CD4-positive, CD25-positive, alpha-beta regulatory T cell (primary cell): ENCODE measurements at regions not wholly inside any gene's neighbourhood (a gene's known extent, or its start where the extent isn't known, plus 50 kb on each side); places are given as distances from the start of the nearest gene placed in this dataset.

Experiments
- ATAC-seq, 2 donors: fragments of 150-1000 bp; cut with Tn5 transposase; one replicate each; pipeline ENCODE4 v1.10.0; 2021; ENCODE audit warnings: low read depth in 2 of 2, moderate number of reproducible peaks in 2 of 2, moderate library complexity in 1 of 2
- DNase-seq, 3 donors: peaks; one replicate each; pipeline versions ENCODE4 v3.0.0 to v3.0.0-alpha.2; 2012 to 2022; ENCODE audit warnings: mixed read lengths in 1 of 3
- H3K27ac ChIP-seq: one replicate; pipeline ENCODE4 v1.7.0; 2013; ENCODE audit warnings: mild to moderate bottlenecking, low read length; ENCODE audit not compliant: insufficient read depth, poor library complexity, severe bottlenecking
- H3K27me3 ChIP-seq: one replicate; pipeline ENCODE4 v1.7.0; 2013; ENCODE audit warnings: low read length; ENCODE audit not compliant: control insufficient read depth, insufficient read depth
- H3K36me3 ChIP-seq: one replicate; pipeline ENCODE4 v1.7.0; 2013; ENCODE audit warnings: mild to moderate bottlenecking, low read length, moderate library complexity; ENCODE audit not compliant: control insufficient read depth, insufficient read depth
- H3K4me1 ChIP-seq: 2 replicates; pipeline ENCODE4 v1.7.0; 2013; ENCODE audit warnings: mild to moderate bottlenecking, low read length; ENCODE audit not compliant: insufficient read depth, control insufficient read depth, poor library complexity, severe bottlenecking
- H3K4me3 ChIP-seq: one replicate; pipeline ENCODE4 v1.7.0; 2013; ENCODE audit warnings: low read depth, mild to moderate bottlenecking, low read length, moderate library complexity
- H3K9me3 ChIP-seq, 2 experiments: 1 replicate in 1 of 2; 2 replicates in 1 of 2; pipeline ENCODE4 v1.7.0; 2013; ENCODE audit warnings: low read length in 2 of 2, mild to moderate bottlenecking in 1 of 2, moderate library complexity in 1 of 2; ENCODE audit not compliant: control insufficient read depth in 2 of 2
- H3K27ac Mint-ChIP-seq, 3 donors: one replicate each; pipeline ENCODE4 v1.8.0; 2020 to 2022; ENCODE audit warnings: mild to moderate bottlenecking in 3 of 3, mixed read lengths in 3 of 3, moderate library complexity in 2 of 3
- H3K27me3 Mint-ChIP-seq: one replicate; pipeline ENCODE4 v1.8.0; 2022; ENCODE audit warnings: mild to moderate bottlenecking, mixed read lengths
- H3K36me3 Mint-ChIP-seq: one replicate; pipeline ENCODE4 v1.8.0; 2020; ENCODE audit warnings: mixed read lengths
- H3K4me1 Mint-ChIP-seq, 4 donors: one replicate each; pipeline ENCODE4 v1.8.0; 2020 to 2022; ENCODE audit warnings: mixed read lengths in 4 of 4, mild to moderate bottlenecking in 1 of 4
- H3K4me3 Mint-ChIP-seq, 4 donors: one replicate each; pipeline ENCODE4 v1.8.0; 2020 to 2022; ENCODE audit warnings: mild to moderate bottlenecking in 4 of 4, mixed read lengths in 4 of 4, moderate library complexity in 3 of 4
- H3K9me3 Mint-ChIP-seq, 7 donors: one replicate each; pipeline ENCODE4 v1.8.0; 2020 to 2022; ENCODE audit warnings: mixed read lengths in 7 of 7, mild to moderate bottlenecking in 3 of 7, moderate library complexity in 2 of 7

DNA sequence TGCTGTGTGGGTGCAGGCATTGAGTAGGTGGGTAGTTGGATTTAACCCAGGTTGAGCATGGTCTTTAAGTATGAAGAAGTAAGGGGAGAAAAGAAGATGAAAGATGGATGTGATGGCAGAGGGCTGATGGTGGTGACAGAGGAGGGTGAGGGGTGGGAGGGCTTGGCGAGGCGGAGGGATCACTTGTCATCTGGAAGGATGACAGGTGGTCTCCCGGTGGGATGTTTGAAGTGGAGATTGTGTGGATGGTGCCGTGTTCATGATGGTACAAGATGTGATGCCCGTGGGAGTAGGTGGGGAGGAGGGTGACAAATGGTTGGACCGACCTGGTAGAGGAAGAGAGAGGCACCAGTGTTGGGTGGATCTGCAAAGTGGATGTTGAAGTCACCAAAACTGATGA lies 208.8 kb downstream of the RPLP1 start:
- Histone ChIP-seq H3K36me3 (no peaks in the 10 kb centered on the region), H3K27me3 (no peaks in the 10 kb centered on the region), H3K4me3 (no peak overlapping the region), H3K4me1 (no peaks in the 10 kb centered on the region), H3K9me3 (no peaks in the 10 kb centered on the region), H3K27ac (no peak overlapping the region)
- DNase-seq (no peak), ATAC-seq (no peak)
- H3K9me3 Mint-ChIP-seq: no peaks in the 10 kb centered on the region
- H3K27me3 Mint-ChIP-seq: peaks cover 4% of the 10 kb centered on the region
- H3K4me1 Mint-ChIP-seq: peaks cover 0 to 12% (median 0%) of the 10 kb centered on the region in 4 donors
- H3K4me3 Mint-ChIP-seq: no peak overlapping the region
- H3K27ac Mint-ChIP-seq: no peak overlapping the region
- no peaks in the 10 kb centered on the region for H3K36me3 Mint-ChIP-seq

DNA sequence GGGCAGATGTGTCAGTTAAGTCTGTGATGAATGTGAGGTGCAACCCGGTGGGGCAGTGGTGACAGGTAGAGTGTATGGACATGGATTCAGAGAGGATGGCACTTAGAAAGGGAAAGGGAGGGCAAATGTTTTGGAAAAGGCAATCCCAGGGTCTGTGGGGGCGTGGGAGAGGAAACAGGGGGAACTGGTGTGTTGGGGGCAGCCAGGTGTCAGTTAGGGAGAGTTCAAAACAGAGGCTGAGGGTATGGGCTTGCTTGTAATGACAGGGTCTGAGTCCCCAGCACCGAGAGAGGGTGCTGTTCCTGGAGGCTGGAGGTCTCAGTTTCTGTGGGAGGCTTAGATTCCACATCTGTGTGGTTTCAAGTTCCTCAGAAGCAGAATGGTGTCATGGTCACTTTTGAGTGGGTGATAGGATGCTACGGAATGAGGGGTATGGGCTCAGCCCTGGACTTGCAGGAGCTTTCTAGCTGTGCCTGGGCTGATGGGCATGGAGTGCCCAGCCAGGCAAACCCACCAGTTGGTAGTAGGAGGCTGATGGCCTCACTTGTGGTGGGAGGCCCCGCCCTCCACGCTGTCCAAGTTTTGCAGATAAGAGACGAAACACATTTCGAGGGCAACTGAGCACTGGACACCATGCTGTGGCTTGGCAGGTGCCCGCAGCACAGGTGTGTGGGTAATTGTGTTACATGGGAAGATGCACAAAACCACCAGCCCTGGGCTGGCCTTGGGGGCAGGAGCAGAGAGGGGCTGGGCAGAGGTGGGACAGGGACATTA lies 209.4 kb downstream of the RPLP1 start:
- ATAC-seq (no peak), DNase-seq (no peak)
- Mint-ChIP-seq H3K27me3 (peaks cover 4% of the 10 kb centered on the region), H3K36me3 (no peaks in the 10 kb centered on the region), H3K9me3 (no peaks in the 10 kb centered on the region), H3K4me1 (peaks cover 0 to 16% (median under 1%) of the 10 kb centered on the region in 4 donors), H3K4me3 (no peak overlapping the region), H3K27ac (no peak overlapping the region)
- H3K4me1 ChIP-seq: no peaks in the 10 kb centered on the region
- no peaks in the 10 kb centered on the region for H3K27me3 ChIP-seq
- H3K27ac ChIP-seq: no peak overlapping the region
- no peaks in the 10 kb centered on the region for H3K36me3 ChIP-seq
- H3K9me3 ChIP-seq: no peaks in the 10 kb centered on the region
- H3K4me3 ChIP-seq: no peak overlapping the region

DNA sequence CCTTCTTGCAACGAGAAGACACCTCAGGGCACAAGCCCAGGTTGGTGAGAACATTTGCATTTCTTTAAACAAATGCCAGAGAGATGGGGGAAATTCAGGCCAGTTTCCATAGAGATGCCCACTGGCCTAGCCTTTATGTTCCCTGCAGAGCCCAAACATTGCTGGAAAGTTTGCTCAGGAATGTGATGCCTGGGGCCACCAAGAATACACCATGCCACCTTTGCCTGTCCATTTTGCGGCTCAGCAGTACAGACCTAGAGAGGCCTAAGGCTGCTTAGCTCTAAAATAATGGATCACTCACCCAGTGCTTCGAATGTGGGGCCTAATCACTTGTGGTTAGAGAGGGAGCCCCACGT lies 210.0 kb downstream of the RPLP1 start:
- Histone ChIP-seq H3K27ac (no peak overlapping the region), H3K27me3 (no peaks in the 10 kb centered on the region), H3K4me1 (no peaks in the 10 kb centered on the region), H3K9me3 (no peaks in the 10 kb centered on the region), H3K36me3 (no peaks in the 10 kb centered on the region), H3K4me3 (no peak overlapping the region)
- ATAC-seq (no peak), DNase-seq (no peak)
- Mint-ChIP-seq H3K27ac (no peak overlapping the region), H3K9me3 (no peaks in the 10 kb centered on the region), H3K4me3 (no peak overlapping the region), H3K36me3 (no peaks in the 10 kb centered on the region), H3K4me1 (peaks cover 0 to 16% (median under 1%) of the 10 kb centered on the region in 4 donors), H3K27me3 (peaks cover 4% of the 10 kb centered on the region)

DNA sequence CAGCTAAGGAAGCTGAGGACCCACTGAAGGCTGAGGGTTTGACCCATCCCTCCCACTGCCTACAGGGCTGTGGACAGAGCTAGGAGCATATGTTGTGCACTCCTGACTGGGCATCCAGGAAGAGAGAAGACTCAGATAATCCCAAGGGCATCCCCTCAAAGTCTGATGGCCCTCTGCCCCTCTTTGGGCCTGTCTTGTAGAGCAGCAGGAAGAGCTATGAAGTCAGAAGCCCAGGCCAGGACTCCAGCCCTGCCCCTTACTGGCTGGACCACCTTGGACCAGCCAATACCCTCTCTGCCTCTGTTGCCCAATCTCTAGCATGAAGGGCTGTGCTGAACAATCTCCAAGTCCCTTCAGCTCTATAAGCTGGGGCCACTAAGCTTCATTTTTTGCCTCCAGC lies 210.8 kb downstream of the RPLP1 start:
- DNase-seq: no peak
- no peak overlapping the region for H3K27ac ChIP-seq

DNA sequence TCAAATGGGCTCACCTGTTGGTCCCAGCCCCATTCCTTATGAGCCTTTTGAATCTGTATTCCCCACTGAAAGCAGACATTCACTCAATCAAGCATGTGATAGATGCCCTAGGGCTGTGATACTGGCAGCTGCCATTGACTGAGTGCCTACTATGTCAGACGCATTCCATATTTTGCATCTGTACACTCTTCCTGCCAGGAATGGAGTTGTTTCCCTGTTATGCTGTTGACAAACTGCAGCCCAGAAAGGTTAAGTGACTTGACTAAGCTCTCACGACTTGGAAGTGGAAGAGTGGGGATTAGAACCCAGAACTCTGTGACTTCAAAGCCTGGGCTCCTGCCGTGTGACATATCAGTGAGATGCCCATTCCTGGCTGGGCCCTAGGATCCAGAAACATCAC lies 211.4 kb downstream of the RPLP1 start:
- H3K27ac Mint-ChIP-seq: no peak overlapping the region
- H3K4me1 ChIP-seq: peaks cover 6% of the 10 kb centered on the region
- H3K9me3 ChIP-seq: no peaks in the 10 kb centered on the region
- no peaks in the 10 kb centered on the region for H3K36me3 ChIP-seq
- H3K4me1 Mint-ChIP-seq: peaks cover 0 to 25% (median 2%) of the 10 kb centered on the region in 4 donors
- no peak overlapping the region for H3K4me3 ChIP-seq
- peaks cover 4% of the 10 kb centered on the region for H3K27me3 Mint-ChIP-seq
- H3K4me3 Mint-ChIP-seq: no peak overlapping the region
- H3K27ac ChIP-seq: no peak overlapping the region
- H3K27me3 ChIP-seq: no peaks in the 10 kb centered on the region
- ATAC-seq (no peak), DNase-seq (no peak)
- no peaks in the 10 kb centered on the region for H3K9me3 Mint-ChIP-seq
- no peaks in the 10 kb centered on the region for H3K36me3 Mint-ChIP-seq

More for the DNA sequence above, 210.8 kb downstream of the RPLP1 start:
- no peaks in the 10 kb centered on the region for H3K9me3 Mint-ChIP-seq
- no peaks in the 10 kb centered on the region for H3K36me3 Mint-ChIP-seq
- no peak overlapping the region for H3K4me3 Mint-ChIP-seq
- Histone ChIP-seq H3K36me3 (no peaks in the 10 kb centered on the region), H3K4me3 (no peak overlapping the region), H3K9me3 (no peaks in the 10 kb centered on the region), H3K4me1 (peaks cover under 1% of the 10 kb centered on the region), H3K27me3 (no peaks in the 10 kb centered on the region)
- H3K4me1 Mint-ChIP-seq: peaks cover 0 to 21% (median under 1%) of the 10 kb centered on the region in 4 donors
- H3K27me3 Mint-ChIP-seq: peaks cover 4% of the 10 kb centered on the region
- no peak overlapping the region for H3K27ac Mint-ChIP-seq
- no peak for ATAC-seq

DNA sequence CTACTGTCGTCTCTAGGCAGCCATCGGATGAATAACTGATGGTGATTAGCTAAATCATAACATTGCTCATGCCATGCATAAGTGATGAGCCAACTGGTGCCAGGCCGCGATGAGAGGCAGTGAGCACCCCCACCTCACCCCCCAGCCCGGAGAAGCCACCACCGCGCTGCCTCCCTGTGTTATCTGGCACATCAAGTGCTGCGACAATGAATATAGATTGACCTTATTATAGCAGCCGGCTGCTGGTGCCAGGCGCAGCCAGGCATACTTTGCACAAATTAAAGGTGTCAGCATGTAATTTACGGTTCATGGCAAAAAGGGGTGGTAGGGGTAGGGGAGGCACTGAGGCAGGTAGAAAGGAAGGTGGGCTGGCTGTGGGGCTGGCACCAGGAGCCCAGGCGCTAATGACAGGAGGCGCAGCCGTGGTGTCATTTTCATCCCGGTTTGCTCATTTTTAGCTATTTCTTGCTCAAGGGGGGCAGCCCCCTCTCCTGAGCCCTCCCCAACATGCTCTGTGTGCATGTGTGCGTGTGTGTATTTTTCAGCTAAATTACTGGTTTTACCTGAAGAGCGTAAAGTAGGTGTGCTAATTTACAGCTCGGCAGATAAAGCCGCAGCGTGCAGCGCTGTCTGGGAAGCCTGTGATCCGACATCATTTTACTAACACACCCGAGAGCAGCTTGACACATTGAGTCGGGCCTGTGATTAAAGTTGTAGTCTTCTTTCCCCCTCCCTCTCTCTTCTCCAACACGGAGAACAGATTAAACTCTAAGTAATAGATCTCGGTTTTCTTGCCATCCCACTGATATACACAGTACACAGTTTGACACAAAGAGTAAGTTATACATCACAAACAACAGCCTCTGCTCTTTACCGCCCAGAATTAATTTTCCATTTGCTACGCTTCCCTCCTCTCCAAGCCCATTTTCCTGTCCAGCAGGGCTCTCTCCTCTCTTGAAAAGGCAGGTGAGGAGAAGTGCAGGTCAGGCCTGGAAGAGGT lies 212.3 kb downstream of the RPLP1 start:
- Mint-ChIP-seq H3K27ac (peak overlapping the region in 2 of 3 donors; percentile 1 to 69), H3K4me1 (peaks cover 0 to 34% (median 5%) of the 10 kb centered on the region in 4 donors), H3K27me3 (peaks cover 4% of the 10 kb centered on the region), H3K36me3 (no peaks in the 10 kb centered on the region), H3K9me3 (no peaks in the 10 kb centered on the region), H3K4me3 (no peak overlapping the region)
- no peak for DNase-seq
- Histone ChIP-seq H3K4me3 (no peak overlapping the region), H3K9me3 (no peaks in the 10 kb centered on the region), H3K27me3 (no peaks in the 10 kb centered on the region), H3K36me3 (no peaks in the 10 kb centered on the region), H3K27ac (no peak overlapping the region), H3K4me1 (peaks cover 10% of the 10 kb centered on the region)
- ATAC-seq: no peak

DNA sequence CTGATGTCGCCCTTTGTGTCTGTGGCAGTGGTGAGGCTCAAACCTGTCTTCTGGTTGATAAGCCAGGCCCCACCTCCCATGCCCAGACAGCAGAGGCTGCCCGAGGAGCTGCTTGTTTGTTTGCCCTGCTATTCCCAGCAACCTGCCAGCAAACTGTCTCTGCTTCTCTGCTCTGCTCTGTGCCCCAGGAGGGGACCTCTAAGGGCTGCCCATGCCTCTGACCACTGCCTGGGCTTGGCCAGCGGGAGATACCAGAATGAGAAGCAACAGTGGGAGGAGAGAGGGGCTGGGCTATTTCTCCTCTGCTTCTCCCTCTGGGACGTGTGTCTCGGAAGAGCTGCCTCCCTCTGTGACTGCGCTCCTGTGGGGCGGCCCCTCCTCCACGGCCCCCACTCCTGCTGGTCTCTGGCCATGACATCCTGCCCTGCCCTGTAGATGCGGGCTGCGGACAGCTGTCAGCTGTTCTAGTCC lies 213.1 kb downstream of the RPLP1 start:
- Histone ChIP-seq H3K27me3 (no peaks in the 10 kb centered on the region), H3K9me3 (no peaks in the 10 kb centered on the region), H3K4me1 (peaks cover 10% of the 10 kb centered on the region), H3K36me3 (no peaks in the 10 kb centered on the region), H3K4me3 (no peak overlapping the region), H3K27ac (no peak overlapping the region)
- peak overlapping the region in 1 of 3 donors; percentile 69 for H3K27ac Mint-ChIP-seq
- H3K4me1 Mint-ChIP-seq: peaks cover 0 to 35% (median 5%) of the 10 kb centered on the region in 4 donors
- DNase-seq (no peak), ATAC-seq (no peak)
- H3K27me3 Mint-ChIP-seq: peaks cover 4% of the 10 kb centered on the region
- H3K4me3 Mint-ChIP-seq: no peak overlapping the region
- no peaks in the 10 kb centered on the region for H3K9me3 Mint-ChIP-seq
- no peaks in the 10 kb centered on the region for H3K36me3 Mint-ChIP-seq
